Liver (tissue), 8 donors: ENCODE measurements at regions not wholly inside any gene's neighbourhood (a gene's known extent, or its start where the extent isn't known, plus 50 kb on each side); places are given as distances from the start of the nearest gene placed in this dataset.

Experiments
- DNase-seq: peaks from one replicate; pipeline ENCODE4 v3.0.0-alpha.2; 2017; ENCODE audit warnings: low spot score
- H3K27ac ChIP-seq, 2 donors: one replicate each; pipeline ENCODE4 v1.7.0; 2013; ENCODE audit warnings: inconsistent platforms in 2 of 2, low read length in 2 of 2, control low read depth in 1 of 2, low read depth in 1 of 2, mild to moderate bottlenecking in 1 of 2
- H3K27me3 ChIP-seq, 4 donors: one replicate each; pipeline versions ENCODE4 v1.6.1 to v1.7.0; 2013; ENCODE audit warnings: low read length in 3 of 4, inconsistent platforms in 1 of 4, mild to moderate bottlenecking in 1 of 4, moderate library complexity in 1 of 4; ENCODE audit not compliant: control insufficient read depth in 4 of 4, insufficient read depth in 4 of 4
- H3K36me3 ChIP-seq, 4 donors: one replicate each; pipeline versions ENCODE4 v1.6.1 to v1.7.0; 2013; ENCODE audit warnings: low read length in 3 of 4, mild to moderate bottlenecking in 3 of 4, low read depth in 1 of 4, moderate library complexity in 1 of 4; ENCODE audit not compliant: control insufficient read depth in 4 of 4, insufficient read depth in 3 of 4
- H3K4me1 ChIP-seq, 4 donors: one replicate each; pipeline versions ENCODE4 v1.6.1 to v1.7.0; 2013; ENCODE audit warnings: low read length in 3 of 4, mild to moderate bottlenecking in 3 of 4, moderate library complexity in 1 of 4; ENCODE audit not compliant: control insufficient read depth in 4 of 4, insufficient read depth in 4 of 4
- H3K4me3 ChIP-seq, 3 donors: one replicate each; pipeline versions ENCODE4 v1.6.1 to v1.7.0; 2013; ENCODE audit warnings: low read length in 3 of 3, control low read depth in 1 of 3, low read depth in 1 of 3, mild to moderate bottlenecking in 1 of 3
- H3K9ac ChIP-seq, 2 donors: one replicate each; pipeline ENCODE4 v1.7.0; 2013; ENCODE audit warnings: low read length in 2 of 2, mild to moderate bottlenecking in 2 of 2, moderate library complexity in 2 of 2, control low read depth in 1 of 2, low read depth in 1 of 2
- H3K9me3 ChIP-seq, 4 donors: one replicate each; pipeline versions ENCODE4 v1.6.1 to v1.7.0; 2013; ENCODE audit warnings: low read length in 3 of 4; ENCODE audit not compliant: control insufficient read depth in 4 of 4
- ATF3 ChIP-seq: IDR thresholded peaks from 2 replicates; pipeline ENCODE4 v1.6.1; 2016; ENCODE audit warnings: antibody characterized with exemption
- CTCF ChIP-seq: fragments of 150-350 bp; IDR thresholded peaks from 2 replicates; pipeline ENCODE4 v1.5.1; 2017; ENCODE audit warnings: improper control_type of control experiment, low read depth, low read length; ENCODE audit not compliant: missing input control
- EGR1 ChIP-seq, 2 donors: IDR thresholded peaks; 2 replicates each; pipeline ENCODE4 v1.6.1; 2016 to 2018; ENCODE audit warnings: antibody characterized with exemption in 2 of 2, low read depth in 2 of 2
- FOXA1 ChIP-seq: IDR thresholded peaks from 2 replicates; pipeline ENCODE4 v1.6.1; 2016; ENCODE audit warnings: antibody characterized with exemption
- FOXA2 ChIP-seq: IDR thresholded peaks from 2 replicates; pipeline ENCODE4 v1.6.1; 2016; ENCODE audit warnings: antibody characterized with exemption
- GABPA ChIP-seq, 2 donors: IDR thresholded peaks in 1 of 2; conservative IDR thresholded peaks in 1 of 2; 2 replicates each; pipeline ENCODE4 v1.6.1; 2016; ENCODE audit warnings: antibody characterized with exemption in 2 of 2, mild to moderate bottlenecking in 1 of 2, moderate library complexity in 1 of 2
- HNF4A ChIP-seq, 2 donors: conservative IDR thresholded peaks; 2 replicates each; pipeline ENCODE4 v1.6.1; 2016; ENCODE audit warnings: antibody characterized with exemption in 2 of 2, mild to moderate bottlenecking in 2 of 2
- HNF4G ChIP-seq: IDR thresholded peaks from 2 replicates; pipeline ENCODE4 v1.6.1; 2016; ENCODE audit warnings: antibody characterized with exemption
- JUND ChIP-seq, 2 donors: IDR thresholded peaks; 2 replicates each; pipeline ENCODE4 v1.6.1; 2016; ENCODE audit warnings: antibody characterized with exemption in 2 of 2
- MAX ChIP-seq: IDR thresholded peaks from 2 replicates; pipeline ENCODE4 v1.6.1; 2016; ENCODE audit warnings: antibody characterized with exemption
- NR2F2 ChIP-seq: IDR thresholded peaks from 2 replicates; pipeline ENCODE4 v1.6.1; 2016; ENCODE audit warnings: antibody characterized with exemption
- RAD21 ChIP-seq, 2 donors: IDR thresholded peaks; 2 replicates each; pipeline ENCODE4 v1.6.1; 2016; ENCODE audit warnings: antibody characterized with exemption in 2 of 2, mild to moderate bottlenecking in 2 of 2
- REST ChIP-seq: IDR thresholded peaks from 2 replicates; pipeline ENCODE4 v1.6.1; 2016; ENCODE audit warnings: antibody characterized with exemption, mild to moderate bottlenecking
- RXRA ChIP-seq, 2 donors: IDR thresholded peaks; 2 replicates each; pipeline ENCODE4 v1.6.1; 2017 to 2018; ENCODE audit warnings: antibody characterized with exemption in 2 of 2, mild to moderate bottlenecking in 1 of 2
- SP1 ChIP-seq: IDR thresholded peaks from 2 replicates; pipeline ENCODE4 v1.6.1; 2018; ENCODE audit warnings: antibody characterized with exemption, mild to moderate bottlenecking
- TAF1 ChIP-seq: conservative IDR thresholded peaks from 2 replicates; pipeline ENCODE4 v1.6.1; 2016; ENCODE audit warnings: antibody characterized with exemption, mild to moderate bottlenecking
- YY1 ChIP-seq: IDR thresholded peaks from 2 replicates; pipeline ENCODE4 v1.6.1; 2016; ENCODE audit warnings: antibody characterized with exemption, mild to moderate bottlenecking
- ZBTB33 ChIP-seq: IDR thresholded peaks from 2 replicates; pipeline ENCODE4 v1.6.1; 2016; ENCODE audit warnings: antibody characterized with exemption
- WGBS: extraction: QIAGEN DNeasy Blood & Tissue Kit; methylation state at CpG from one replicate; pipeline ENCODE4 v1.1.7; 2013; 5-methylcytosine and 5-hydroxymethylcytosine counted together
- donor health status: healthy.
- donor health status: healthy.
- donor health status: healthy.
- donor health status: healthy.
- donor health status: healthy.

- no peak for DNase-seq
- Histone ChIP-seq H3K4me1 (peaks cover 0 to 4% (median 0%) of the 10 kb centered on the region in 4 donors), H3K27ac (no peak overlapping the region), H3K4me3 (no peak overlapping the region), H3K9me3 (no peaks in the 10 kb centered on the region), H3K36me3 (no peaks in the 10 kb centered on the region), H3K9ac (no peak overlapping the region), H3K27me3 (no peaks in the 10 kb centered on the region)
- 67% methylated on average over 1 of the region's 1 CpG for WGBS
- TF ChIP-seq HNF4A (conservative IDR thresholded peaks at IDR 0.05): peak; percentile 20 to 39
- no peak for TF ChIP-seq EGR1 (IDR thresholded peaks at IDR 0.05; ENCODE audit: low read depth in 2 of 2)
Measured at GRCh38 chr13:57527114-57527735, 104.3 kb upstream of the PCDH17 start.

- no peak overlapping the region for H3K4me3 ChIP-seq
- H3K9me3 ChIP-seq: peaks cover 2 to 9% (median 6%) of the 10 kb centered on the region in 4 donors
- H3K27ac ChIP-seq: no peak overlapping the region
- DNase-seq: no peak
- H3K36me3 ChIP-seq: no peaks in the 10 kb centered on the region
- no peak for TF ChIP-seq CTCF
- TF ChIP-seq JUND (IDR thresholded peaks at IDR 0.05): no peak
- no peak for TF ChIP-seq MAX
- TF ChIP-seq SP1: no peak
- no peak for TF ChIP-seq NR2F2
- TF ChIP-seq RAD21 (IDR thresholded peaks at IDR 0.05): no peak
- TF ChIP-seq YY1: no peak
- TF ChIP-seq EGR1 (IDR thresholded peaks at IDR 0.05; ENCODE audit: low read depth in 2 of 2): no peak
- TF ChIP-seq GABPA (IDR thresholded peaks at IDR 0.05 in 1 of 2, conservative IDR thresholded peaks at IDR 0.05 in 1 of 2): no peak
- no peak for TF ChIP-seq HNF4G
- TF ChIP-seq TAF1: no peak
- no peak for TF ChIP-seq ZBTB33
- no peak for TF ChIP-seq FOXA2
- no peak for TF ChIP-seq RXRA (IDR thresholded peaks at IDR 0.05)
- no peak for TF ChIP-seq REST
- TF ChIP-seq FOXA1: no peak
- no peak for TF ChIP-seq HNF4A (conservative IDR thresholded peaks at IDR 0.05)
- no peak for TF ChIP-seq ATF3
- no peak overlapping the region for H3K9ac ChIP-seq
- H3K27me3 ChIP-seq: no peaks in the 10 kb centered on the region
- H3K4me1 ChIP-seq: peaks cover 0 to 4% (median 0%) of the 10 kb centered on the region in 4 donors
Measured at GRCh38 chr13:57531256-57531655, 100.3 kb upstream of the PCDH17 start.
